Loucy (cell line): ENCODE measurements at regions not wholly inside any gene's neighbourhood (a gene's known extent, or its start where the extent isn't known, plus 50 kb on each side); places are given as distances from the start of the nearest gene placed in this dataset.
"Not testable (repeated sequence)": the region's sequence is repeated elsewhere in the genome, so short reads cannot be mapped to it uniquely, and the experiment has no call there.

Experiments
- H2AFZ ChIP-seq: fragments of 200-600 bp; sonication (generic); 2 replicates; pipeline ENCODE4 v1.6.0; 2016; ENCODE audit warnings: antibody characterized with exemption, mild to moderate bottlenecking, low read length, moderate library complexity
- H3F3A ChIP-seq: fragments of 200-600 bp; 2 replicates; pipeline ENCODE4 v1.6.0; 2016; ENCODE audit warnings: antibody characterized with exemption, low read depth, mild to moderate bottlenecking
- H3K27me3 ChIP-seq: fragments of 200-600 bp; sonication (generic); 2 replicates; pipeline ENCODE4 v1.6.1; 2014; ENCODE audit warnings: low read length, mild to moderate bottlenecking; ENCODE audit not compliant: insufficient read depth, poor library complexity, severe bottlenecking
- H3K36me3 ChIP-seq: fragments of 200-600 bp; sonication (generic); 2 replicates; pipeline ENCODE4 v1.6.1; 2016; ENCODE audit warnings: low read length; ENCODE audit not compliant: insufficient read depth
- H3K4me1 ChIP-seq: fragments of 200-600 bp; sonication (generic); 2 replicates; pipeline ENCODE4 v1.5.1; 2014; ENCODE audit warnings: low read length, mild to moderate bottlenecking; ENCODE audit not compliant: insufficient read depth, poor library complexity, severe bottlenecking
- H3K4me2 ChIP-seq: fragments of 200-600 bp; sonication (generic); 2 replicates; pipeline ENCODE4 v1.6.0; 2014; ENCODE audit warnings: antibody characterized with exemption, low read length, low read depth, mild to moderate bottlenecking; ENCODE audit not compliant: poor library complexity, severe bottlenecking
- H3K4me3 ChIP-seq: fragments of 200-600 bp; sonication (generic); 2 replicates; pipeline ENCODE4 v1.5.1; 2014; ENCODE audit warnings: low read length, mild to moderate bottlenecking, mixed read lengths; ENCODE audit not compliant: poor library complexity, severe bottlenecking
- H3K79me2 ChIP-seq: fragments of 200-600 bp; sonication (generic); 2 replicates; pipeline ENCODE4 v1.6.1; 2014; ENCODE audit warnings: low read length; ENCODE audit not compliant: insufficient read depth
- H3K9ac ChIP-seq: fragments of 200-600 bp; sonication (generic); 2 replicates; pipeline ENCODE4 v1.6.0; 2014; ENCODE audit warnings: mild to moderate bottlenecking, low read depth, low read length, moderate library complexity; ENCODE audit not compliant: poor library complexity, severe bottlenecking
- H3K9me2 ChIP-seq: fragments of 200-600 bp; sonication (generic); replicated peaks from 2 replicates; pipeline ENCODE4 v1.6.1; 2016; ENCODE audit warnings: low read depth, low read length, mixed read lengths
- H3K9me3 ChIP-seq: fragments of 200-600 bp; sonication (generic); 2 replicates; pipeline ENCODE4 v1.6.1; 2014; ENCODE audit warnings: mild to moderate bottlenecking, antibody characterized with exemption, low read length, low read depth; ENCODE audit not compliant: insufficient read depth
- H4K20me1 ChIP-seq: fragments of 200-600 bp; sonication (generic); 2 replicates; pipeline ENCODE4 v1.6.0; 2014; ENCODE audit warnings: antibody characterized with exemption, low read length, mild to moderate bottlenecking; ENCODE audit not compliant: insufficient read depth, poor library complexity, severe bottlenecking
- EZH2phosphoT487 ChIP-seq: fragments of 200-600 bp; IDR thresholded peaks from 2 replicates; pipeline ENCODE4 v1.6.1; 2018; ENCODE audit warnings: antibody characterized with exemption, mild to moderate bottlenecking, moderate library complexity, borderline replicate concordance
- TF ChIP-seq, protein P1 (sequence below): fragments of 200-600 bp; sonication (generic); conservative IDR thresholded peaks from 2 replicates; pipeline ENCODE4 v1.5.1; 2014; ENCODE audit warnings: mild to moderate bottlenecking, antibody characterized with exemption, low read length

DNA sequence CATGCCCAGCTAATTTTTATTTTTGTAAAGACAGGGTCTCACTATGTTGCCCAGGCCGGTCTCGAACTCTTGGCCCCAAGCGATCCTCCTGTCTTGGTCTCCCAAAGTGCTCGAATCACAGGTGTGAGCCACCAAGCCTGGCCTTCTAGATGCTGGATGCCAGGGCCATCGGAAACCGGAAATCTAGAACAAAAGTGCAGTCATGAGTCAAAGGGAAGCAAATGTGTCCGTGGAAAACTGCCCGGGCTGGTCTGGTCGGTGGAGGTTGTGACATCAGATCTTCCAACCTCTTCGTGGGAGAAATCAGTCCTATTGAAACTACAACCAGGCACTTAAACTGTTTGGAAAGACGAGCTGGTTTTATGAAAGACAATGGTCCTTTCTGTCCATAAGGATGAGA lies 92.3 kb upstream of the SHOX start:
- H3K4me2 ChIP-seq, result no peak overlapping the region
- H3K9me2 ChIP-seq, result no peaks in the 10 kb centered on the region
- H3K79me2 ChIP-seq, result no peaks in the 10 kb centered on the region
- no peak overlapping the region for H2AFZ ChIP-seq
- no peaks in the 10 kb centered on the region for H3F3A ChIP-seq
- H4K20me1 ChIP-seq, result no peaks in the 10 kb centered on the region
- no peak overlapping the region for H3K9ac ChIP-seq
- no peaks in the 10 kb centered on the region for H3K36me3 ChIP-seq
- H3K9me3 ChIP-seq, result no peaks in the 10 kb centered on the region
- H3K4me3 ChIP-seq, result no peak overlapping the region
- H3K4me1 ChIP-seq, result no peaks in the 10 kb centered on the region
- no peaks in the 10 kb centered on the region for H3K27me3 ChIP-seq
- TF ChIP-seq, protein P1, sequence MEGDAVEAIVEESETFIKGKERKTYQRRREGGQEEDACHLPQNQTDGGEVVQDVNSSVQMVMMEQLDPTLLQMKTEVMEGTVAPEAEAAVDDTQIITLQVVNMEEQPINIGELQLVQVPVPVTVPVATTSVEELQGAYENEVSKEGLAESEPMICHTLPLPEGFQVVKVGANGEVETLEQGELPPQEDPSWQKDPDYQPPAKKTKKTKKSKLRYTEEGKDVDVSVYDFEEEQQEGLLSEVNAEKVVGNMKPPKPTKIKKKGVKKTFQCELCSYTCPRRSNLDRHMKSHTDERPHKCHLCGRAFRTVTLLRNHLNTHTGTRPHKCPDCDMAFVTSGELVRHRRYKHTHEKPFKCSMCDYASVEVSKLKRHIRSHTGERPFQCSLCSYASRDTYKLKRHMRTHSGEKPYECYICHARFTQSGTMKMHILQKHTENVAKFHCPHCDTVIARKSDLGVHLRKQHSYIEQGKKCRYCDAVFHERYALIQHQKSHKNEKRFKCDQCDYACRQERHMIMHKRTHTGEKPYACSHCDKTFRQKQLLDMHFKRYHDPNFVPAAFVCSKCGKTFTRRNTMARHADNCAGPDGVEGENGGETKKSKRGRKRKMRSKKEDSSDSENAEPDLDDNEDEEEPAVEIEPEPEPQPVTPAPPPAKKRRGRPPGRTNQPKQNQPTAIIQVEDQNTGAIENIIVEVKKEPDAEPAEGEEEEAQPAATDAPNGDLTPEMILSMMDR, result no peak
- no peak for TF ChIP-seq EZH2phosphoT487

DNA sequence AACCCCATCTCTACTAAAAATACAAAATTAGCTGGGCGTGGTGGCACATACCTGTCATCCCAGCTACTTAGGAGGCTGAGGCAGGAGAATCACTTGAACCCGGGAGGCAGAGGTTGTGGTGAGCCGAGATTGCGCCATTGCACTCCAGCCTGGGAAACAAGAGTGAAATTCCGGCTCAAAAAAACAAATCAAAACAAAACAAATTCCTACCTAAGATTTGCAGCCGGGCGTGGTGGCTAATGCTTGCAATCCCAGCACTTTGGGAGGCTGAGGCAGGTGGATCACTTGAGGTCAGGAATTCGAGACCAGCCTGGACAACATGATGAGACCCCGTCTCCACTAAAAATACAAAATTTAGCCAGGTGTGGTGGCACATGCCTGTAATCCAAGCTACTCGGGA lies 89.6 kb upstream of the SHOX start:
- H4K20me1 ChIP-seq, H3K4me1 ChIP-seq, H3K27me3 ChIP-seq, H3K79me2 ChIP-seq, H2AFZ ChIP-seq, H3F3A ChIP-seq, H3K9me3 ChIP-seq, H3K4me2 ChIP-seq, H3K9ac ChIP-seq, H3K4me3 ChIP-seq, H3K9me2 ChIP-seq, H3K36me3 ChIP-seq: not testable (repeated sequence)

DNA sequence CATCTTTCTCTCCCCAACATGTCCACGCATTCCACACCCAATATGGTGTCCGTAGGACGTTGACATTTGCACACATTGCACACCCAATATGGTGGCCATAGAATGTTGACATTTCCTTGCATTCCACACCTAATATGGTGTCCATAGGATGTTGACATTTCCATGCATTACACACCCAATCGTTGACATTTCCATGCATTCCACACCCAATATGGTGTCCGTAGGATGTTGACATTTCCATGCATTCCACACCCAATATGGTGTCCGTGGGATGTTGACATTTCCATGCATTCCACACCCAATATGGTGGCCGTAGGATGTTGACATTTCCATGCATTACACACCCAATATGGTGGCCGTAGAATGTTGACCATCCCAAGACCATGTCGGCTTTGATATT lies 88.4 kb upstream of the SHOX start:
- H3K79me2 ChIP-seq, result no peaks in the 10 kb centered on the region
- no peaks in the 10 kb centered on the region for H3K27me3 ChIP-seq
- no peaks in the 10 kb centered on the region for H3K9me3 ChIP-seq
- no peaks in the 10 kb centered on the region for H3K4me1 ChIP-seq
- TF ChIP-seq EZH2phosphoT487, result no peak
- TF ChIP-seq, protein P1, result no peak
- no peak overlapping the region for H3K9ac ChIP-seq
- H3F3A ChIP-seq, result no peaks in the 10 kb centered on the region
- no peak overlapping the region for H3K4me3 ChIP-seq
- H3K9me2 ChIP-seq, result no peaks in the 10 kb centered on the region
- H3K4me2 ChIP-seq, result no peak overlapping the region
- H2AFZ ChIP-seq, result no peak overlapping the region
- no peaks in the 10 kb centered on the region for H4K20me1 ChIP-seq
- no peaks in the 10 kb centered on the region for H3K36me3 ChIP-seq

DNA sequence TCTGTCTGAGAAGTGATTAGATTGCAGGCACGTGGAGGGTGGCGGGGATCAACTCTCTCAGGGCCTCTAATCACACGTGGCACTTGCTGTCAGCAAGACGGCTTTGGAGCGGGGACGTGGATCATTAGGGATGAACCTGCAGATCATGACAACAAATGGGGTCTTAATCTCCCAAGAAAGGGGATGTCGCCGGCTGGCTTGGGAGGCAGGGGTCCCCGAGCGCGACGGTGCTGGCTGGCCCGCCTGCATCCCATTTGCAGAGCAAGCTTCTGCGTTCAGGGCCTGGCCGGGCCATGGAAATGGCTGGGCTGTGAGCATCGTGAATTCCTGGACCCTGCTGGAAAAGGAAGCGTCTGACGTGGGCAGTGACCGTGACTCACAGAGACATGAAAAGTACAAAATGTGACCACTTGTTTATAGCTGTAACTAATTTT lies 85.1 kb upstream of the SHOX start:
- Histone ChIP-seq H3K4me3 (no peak overlapping the region), H4K20me1 (no peaks in the 10 kb centered on the region), H3K4me2 (no peak overlapping the region), H3K79me2 (no peaks in the 10 kb centered on the region), H3K4me1 (no peaks in the 10 kb centered on the region), H3K36me3 (no peaks in the 10 kb centered on the region), H3K27me3 (no peaks in the 10 kb centered on the region), H2AFZ (no peak overlapping the region), H3F3A (no peaks in the 10 kb centered on the region), H3K9ac (no peak overlapping the region), H3K9me3 (no peaks in the 10 kb centered on the region), H3K9me2 (no peaks in the 10 kb centered on the region)
- TF ChIP-seq, protein P1, result no peak
- TF ChIP-seq EZH2phosphoT487, result no peak
